WERI-Rb-1 (cell line): ENCODE measurements at regions not wholly inside any gene's neighbourhood (a gene's known extent, or its start where the extent isn't known, plus 50 kb on each side); places are given as distances from the start of the nearest gene placed in this dataset.
"Not testable (repeated sequence)": the region's sequence is repeated elsewhere in the genome, so short reads cannot be mapped to it uniquely, and the experiment has no call there.

Source experiments
- DNase-seq: peaks from one replicate; pipeline ENCODE4 v3.0.0-alpha.2; 2020
- H3K27ac ChIP-seq: fragments of 250-450 bp; sonication (Bioruptor Pico); 2 replicates; pipeline ENCODE4 v1.5.1; 2020; ENCODE audit warnings: mild to moderate bottlenecking, moderate library complexity
- H3K27me3 ChIP-seq: fragments of 250-450 bp; sonication (Bioruptor Pico); 2 replicates; pipeline ENCODE4 v1.5.1; 2021; ENCODE audit warnings: mild to moderate bottlenecking, low read depth, moderate library complexity; ENCODE audit not compliant: insufficient read depth, severe bottlenecking
- H3K36me3 ChIP-seq: fragments of 250-450 bp; sonication (Bioruptor Pico); 2 replicates; pipeline ENCODE4 v1.5.1; 2020; ENCODE audit warnings: mild to moderate bottlenecking, moderate library complexity
- H3K4me3 ChIP-seq: 2 replicates; pipeline ENCODE4 v1.5.1; 2011; ENCODE audit warnings: low read depth, mild to moderate bottlenecking, control low read depth, low read length
- H3K9me3 ChIP-seq: fragments of 250-450 bp; sonication (Bioruptor Pico); 2 replicates; pipeline ENCODE4 v1.5.1; 2021; ENCODE audit warnings: mild to moderate bottlenecking, moderate library complexity; ENCODE audit not compliant: severe bottlenecking
- CTCF ChIP-seq: IDR thresholded peaks from 2 replicates; pipeline ENCODE4 v1.5.1; 2011; ENCODE audit warnings: low read depth, mild to moderate bottlenecking, control low read depth, inconsistent platforms, low read length

GRCh38 chr5:85337435-85337834 is 952.8 kb upstream of the EDIL3 start:
- no peaks in the 10 kb centered on the region for H3K27me3 ChIP-seq
- H3K9me3 ChIP-seq: no peaks in the 10 kb centered on the region
- DNase-seq: no peak
- H3K27ac ChIP-seq: no peak overlapping the region
- H3K36me3 ChIP-seq: no peaks in the 10 kb centered on the region
- no peak for TF ChIP-seq CTCF
- H3K4me3 ChIP-seq: no peak overlapping the region

GRCh38 chr5:85340790-85341189 is 956.1 kb upstream of the EDIL3 start:
- no peak for TF ChIP-seq CTCF
- Histone ChIP-seq H3K36me3 (no peaks in the 10 kb centered on the region), H3K9me3 (no peaks in the 10 kb centered on the region)

GRCh38 chr5:85345818-85346217 is 961.1 kb upstream of the EDIL3 start:
- Histone ChIP-seq H3K36me3 (no peaks in the 10 kb centered on the region), H3K4me3 (no peak overlapping the region), H3K27ac (no peak overlapping the region), H3K9me3 (no peaks in the 10 kb centered on the region), H3K27me3 (no peaks in the 10 kb centered on the region)
- no peak for TF ChIP-seq CTCF
- DNase-seq: no peak

More at GRCh38 chr5:85340790-85341189, 956.1 kb upstream of the EDIL3 start:
- DNase-seq: no peak
- Histone ChIP-seq H3K27me3 (no peaks in the 10 kb centered on the region), H3K4me3 (no peak overlapping the region), H3K27ac (no peak overlapping the region)

GRCh38 chr5:85357309-85357708 is 972.6 kb upstream of the EDIL3 start:
- Histone ChIP-seq H3K4me3 (no peak overlapping the region), H3K9me3 (no peaks in the 10 kb centered on the region), H3K27me3 (no peaks in the 10 kb centered on the region), H3K27ac (no peak overlapping the region), H3K36me3 (no peaks in the 10 kb centered on the region)
- no peak for DNase-seq
- no peak for TF ChIP-seq CTCF

- Histone ChIP-seq H3K27me3 (no peaks in the 10 kb centered on the region), H3K4me3 (no peak overlapping the region), H3K27ac (no peak overlapping the region), H3K9me3 (no peaks in the 10 kb centered on the region), H3K36me3 (no peaks in the 10 kb centered on the region)
- no peak for DNase-seq
- no peak for TF ChIP-seq CTCF
These were observed 990.8 kb upstream of the EDIL3 start for GRCh38 chr5:85375525-85375924.

- Histone ChIP-seq H3K36me3 (no peaks in the 10 kb centered on the region), H3K27ac (no peak overlapping the region), H3K9me3 (peaks cover 3% of the 10 kb centered on the region), H3K4me3 (no peak overlapping the region), H3K27me3 (no peaks in the 10 kb centered on the region)
- TF ChIP-seq CTCF: no peak
- no peak for DNase-seq
These were observed 1004.1 kb upstream of the EDIL3 start for GRCh38 chr5:85388770-85389169.

- DNase-seq, H3K4me3 ChIP-seq, H3K36me3 ChIP-seq, H3K27me3 ChIP-seq, H3K27ac ChIP-seq, H3K9me3 ChIP-seq: not testable (repeated sequence)
These were observed 1007.6 kb upstream of the EDIL3 start for GRCh38 chr5:85392309-85392708.
